GM12878 (cell line): ENCODE measurements at regions not wholly inside any gene's neighbourhood (a gene's known extent, or its start where the extent isn't known, plus 50 kb on each side); places are given as distances from the start of the nearest gene placed in this dataset.

Experiments
- ATAC-seq: fragments of 200-7000 bp; cut with Tn5 transposase; 3 replicates; pipeline ENCODE4 v1.9.1; 2020; ENCODE audit warnings: mild to moderate bottlenecking, moderate library complexity
- BruUV-seq: library from RNA; stranded (reverse); fragments of 400-500 nt; replicated peaks from 2 replicates; lab custom pipeline; 2021; lab: Mats Ljungman, UMichigan
- CTCF ChIA-PET: fragments of 300-600 bp; sonication (Branson Sonifier 250); formaldehyde crosslinking; extraction: SDS; loops from one replicate; lab custom pipeline; 2021; ENCODE audit warnings: inconsistent platforms; lab: Yijun Ruan, JAX
- POLR2A ChIA-PET: fragments of 350-600 bp; formaldehyde crosslinking; extraction: SDS; loops from one replicate; lab custom pipeline; 2021; ENCODE audit warnings: inconsistent platforms; lab: Charles Lee
- RAD21 ChIA-PET: fragments of 300-600 bp; sonication (Branson Sonifier 250); formaldehyde crosslinking; loops from one replicate; lab custom pipeline; 2023; ENCODE audit warnings: antibody characterized with exemption; ENCODE audit not compliant: unreplicated experiment; lab: Charles Lee
- SMC1A ChIA-PET: fragments of 300-600 bp; sonication (Branson Sonifier 250); formaldehyde crosslinking; loops from one replicate; lab custom pipeline; 2023; ENCODE audit not compliant: unreplicated experiment, uncharacterized antibody; lab: Charles Lee
- DNase-seq: peaks from one replicate; pipeline ENCODE4 v3.0.0-alpha.2; 2011; ENCODE audit warnings: low read depth, low spot score
- FAIRE-seq: peaks from 3 replicates; lab custom pipeline; 2011; peaks lifted over from hg19 to GRCh38; lab: Jason Lieb, UNC
- H2AFZ ChIP-seq: 2 replicates; pipeline ENCODE4 v1.6.0; 2011; ENCODE audit warnings: low read depth, low read length, control low read depth; ENCODE audit not compliant: control insufficient read depth
- H3K27ac ChIP-seq: 2 replicates; pipeline ENCODE4 v1.5.1; 2011; ENCODE audit warnings: control low read depth; ENCODE audit not compliant: control insufficient read depth, insufficient read depth
- H3K27me3 ChIP-seq, 2 experiments: replicated peaks in 1 of 2; 2 replicates each; pipeline versions ENCODE4 v1.6.0 to v1.6.1; 2011; ENCODE audit warnings: low read length in 1 of 2; ENCODE audit not compliant: control insufficient read depth in 2 of 2, insufficient read depth in 2 of 2
- H3K36me3 ChIP-seq, 2 experiments: 2 replicates each; pipeline ENCODE4 v1.5.1; 2011; ENCODE audit warnings: low read length in 1 of 2; ENCODE audit not compliant: control insufficient read depth in 2 of 2, insufficient read depth in 2 of 2
- H3K4me1 ChIP-seq: 2 replicates; pipeline ENCODE4 v1.6.1; 2011; ENCODE audit warnings: mild to moderate bottlenecking, low read length, moderate library complexity, mixed read lengths; ENCODE audit not compliant: control insufficient read depth, insufficient read depth
- H3K4me2 ChIP-seq: 2 replicates; pipeline ENCODE4 v1.6.0; 2011; ENCODE audit warnings: control low read depth; ENCODE audit not compliant: control insufficient read depth, insufficient read depth
- H3K4me3 ChIP-seq: fragments of 200-600 bp; sonication (generic); 2 replicates; pipeline ENCODE4 v1.5.1; 2016
- H3K79me2 ChIP-seq: 2 replicates; pipeline ENCODE4 v1.6.0; 2011; ENCODE audit warnings: low read length; ENCODE audit not compliant: control insufficient read depth, insufficient read depth
- H3K9ac ChIP-seq: 2 replicates; pipeline ENCODE4 v1.8.0; 2011; ENCODE audit warnings: low read length, control low read depth, mixed read lengths; ENCODE audit not compliant: control insufficient read depth, insufficient read depth
- H3K9me3 ChIP-seq: replicated peaks from 3 replicates; pipeline ENCODE4 v1.5.1; 2011; ENCODE audit warnings: mild to moderate bottlenecking, low read length; ENCODE audit not compliant: control insufficient read depth, insufficient read depth
- H4K20me1 ChIP-seq: 2 replicates; pipeline ENCODE4 v1.6.0; 2011; ENCODE audit not compliant: control insufficient read depth, insufficient read depth
- BCL11A ChIP-seq: IDR thresholded peaks from 2 replicates; pipeline ENCODE4 v1.6.1; 2011; ENCODE audit warnings: low read depth, low read length
- DPF2 ChIP-seq: fragments of 450-650 bp; IDR thresholded peaks from 2 replicates; pipeline ENCODE4 v1.6.1; 2017; ENCODE audit warnings: mild to moderate bottlenecking
- MXI1 ChIP-seq: fragments of 150-350 bp; IDR thresholded peaks from 2 replicates; pipeline ENCODE4 v1.6.1; 2011; ENCODE audit warnings: low read depth, mild to moderate bottlenecking, inconsistent platforms, low read length, improper control_type of control experiment
- MYB ChIP-seq: fragments of 150-350 bp; IDR thresholded peaks from 2 replicates; pipeline ENCODE4 v1.6.1; 2014; ENCODE audit warnings: mild to moderate bottlenecking, low read depth, low read length, borderline replicate concordance
- MYC ChIP-seq: IDR thresholded peaks from 2 replicates; pipeline ENCODE4 v1.6.1; 2011; ENCODE audit warnings: mild to moderate bottlenecking, low read length, moderate library complexity, inconsistent platforms; ENCODE audit not compliant: insufficient read depth, insufficient replicate concordance, insufficient read length, severe bottlenecking
- RAD21 ChIP-seq: IDR thresholded peaks from 2 replicates; pipeline ENCODE4 v1.6.1; 2011; ENCODE audit warnings: mild to moderate bottlenecking, low read depth, low read length, moderate library complexity; ENCODE audit not compliant: insufficient read depth
- RB1 ChIP-seq: fragments of 450-650 bp; formaldehyde crosslinking; IDR thresholded peaks from 2 replicates; pipeline ENCODE4 v1.6.1; 2017; ENCODE audit warnings: mild to moderate bottlenecking, borderline replicate concordance
- RFX5 ChIP-seq: IDR thresholded peaks from 2 replicates; pipeline ENCODE4 v1.6.1; 2011; ENCODE audit warnings: low read depth, low read length, improper control_type of control experiment
- SIX5 ChIP-seq: IDR thresholded peaks from 2 replicates; pipeline ENCODE4 v1.6.1; 2011; ENCODE audit warnings: mild to moderate bottlenecking, low read depth, low read length, moderate library complexity; ENCODE audit not compliant: severe bottlenecking
- SREBF1 ChIP-seq: IDR thresholded peaks from 2 replicates; pipeline ENCODE4 v1.6.1; 2012; ENCODE audit warnings: mild to moderate bottlenecking, low read length
- TCF7 ChIP-seq: IDR thresholded peaks from 2 replicates; pipeline ENCODE4 v1.6.1; 2014; ENCODE audit warnings: antibody characterized with exemption, borderline replicate concordance
- WGBS: methylation state at CpG from one replicate; pipeline ENCODE4 v1.1.6; 2016; ENCODE audit warnings: low lambda C conversion rate; ENCODE audit not compliant: insufficient replicate concordance, insufficient coverage; ENCODE audit errors: missing lambda C conversion rate; 5-methylcytosine and 5-hydroxymethylcytosine counted together
- in situ Hi-C: fragments of 300-500 bp; cut with MboI; formaldehyde crosslinking; loops from 9 replicates; pipeline ENCODE4 v1.14.3; 2018; ENCODE audit warnings: mixed read lengths
- intact Hi-C: fragments of 100-400 bp; cut with micrococcal nuclease; formaldehyde crosslinking; loops from one replicate; pipeline ENCODE4 v1.14.2; 2022; ENCODE audit not compliant: unreplicated experiment
- TF ChIP-seq, protein P1 (sequence below): fragments of 450-650 bp; IDR thresholded peaks from 2 replicates; pipeline ENCODE4 v1.6.1; 2018; ENCODE audit warnings: mild to moderate bottlenecking, low read depth, moderate library complexity; ENCODE audit not compliant: partially characterized antibody
- TF ChIP-seq, protein P2 (sequence below): fragments of 450-650 bp; IDR thresholded peaks from 2 replicates; pipeline ENCODE4 v1.6.1; 2016; ENCODE audit warnings: mild to moderate bottlenecking
- TF ChIP-seq, protein P3 (sequence below): IDR thresholded peaks from 2 replicates; pipeline ENCODE4 v1.6.1; 2012; ENCODE audit warnings: low read length, inconsistent platforms
- TF ChIP-seq, protein P4 (sequence below): IDR thresholded peaks from 2 replicates; pipeline ENCODE4 v1.6.1; 2012; ENCODE audit warnings: improper control_type of control experiment, low read depth, low read length; ENCODE audit not compliant: insufficient replicate concordance

DNA sequence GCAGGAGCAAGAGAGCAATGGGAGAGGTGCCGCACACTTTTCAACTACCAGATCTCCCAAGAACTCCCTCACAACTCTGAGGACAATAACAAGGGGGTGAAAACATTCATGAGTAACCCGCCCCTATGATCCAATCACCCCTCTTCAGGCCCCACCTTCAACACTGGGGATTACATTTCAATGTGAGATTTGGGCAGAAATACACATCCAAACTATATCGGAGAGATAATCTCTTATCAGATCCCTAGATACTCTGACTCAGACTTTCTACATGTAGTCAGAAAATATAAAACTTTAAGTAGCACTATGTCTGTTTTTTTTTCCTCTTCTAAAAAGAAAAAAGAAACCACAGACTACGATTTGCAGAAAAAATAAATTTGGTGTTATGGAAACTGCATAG, 1595.9 kb upstream of the NUDT12 start:
- ATAC-seq (no peak), FAIRE-seq (no peak), DNase-seq (no peak)
- no peak overlapping the region for H3K4me2 ChIP-seq
- H3K9ac ChIP-seq: no peak overlapping the region
- intact Hi-C loops: no loop called here
- ChIA-PET RAD21 (no interaction called here), POLR2A (no interaction called here), SMC1A (no interaction called here), CTCF (no interaction called here)
- H3K4me3 ChIP-seq: no peak overlapping the region
- H4K20me1 ChIP-seq: no peaks in the 10 kb centered on the region
- H3K4me1 ChIP-seq: no peaks in the 10 kb centered on the region
- in situ Hi-C loops: no loop called here
- H3K27me3 ChIP-seq: no peaks in the 10 kb centered on the region
- BruUV-seq: no TSS peak
- 32% methylated on average over 4 of the region's 4 CpGs for WGBS
- H2AFZ ChIP-seq: no peak overlapping the region
- no peaks in the 10 kb centered on the region for H3K79me2 ChIP-seq
- no peaks in the 10 kb centered on the region for H3K36me3 ChIP-seq
- H3K27ac ChIP-seq: no peak overlapping the region
- no peaks in the 10 kb centered on the region for H3K9me3 ChIP-seq
- TF ChIP-seq TCF7: no peak
- no peak for TF ChIP-seq MXI1
- no peak for TF ChIP-seq MYC
- TF ChIP-seq, protein P1, sequence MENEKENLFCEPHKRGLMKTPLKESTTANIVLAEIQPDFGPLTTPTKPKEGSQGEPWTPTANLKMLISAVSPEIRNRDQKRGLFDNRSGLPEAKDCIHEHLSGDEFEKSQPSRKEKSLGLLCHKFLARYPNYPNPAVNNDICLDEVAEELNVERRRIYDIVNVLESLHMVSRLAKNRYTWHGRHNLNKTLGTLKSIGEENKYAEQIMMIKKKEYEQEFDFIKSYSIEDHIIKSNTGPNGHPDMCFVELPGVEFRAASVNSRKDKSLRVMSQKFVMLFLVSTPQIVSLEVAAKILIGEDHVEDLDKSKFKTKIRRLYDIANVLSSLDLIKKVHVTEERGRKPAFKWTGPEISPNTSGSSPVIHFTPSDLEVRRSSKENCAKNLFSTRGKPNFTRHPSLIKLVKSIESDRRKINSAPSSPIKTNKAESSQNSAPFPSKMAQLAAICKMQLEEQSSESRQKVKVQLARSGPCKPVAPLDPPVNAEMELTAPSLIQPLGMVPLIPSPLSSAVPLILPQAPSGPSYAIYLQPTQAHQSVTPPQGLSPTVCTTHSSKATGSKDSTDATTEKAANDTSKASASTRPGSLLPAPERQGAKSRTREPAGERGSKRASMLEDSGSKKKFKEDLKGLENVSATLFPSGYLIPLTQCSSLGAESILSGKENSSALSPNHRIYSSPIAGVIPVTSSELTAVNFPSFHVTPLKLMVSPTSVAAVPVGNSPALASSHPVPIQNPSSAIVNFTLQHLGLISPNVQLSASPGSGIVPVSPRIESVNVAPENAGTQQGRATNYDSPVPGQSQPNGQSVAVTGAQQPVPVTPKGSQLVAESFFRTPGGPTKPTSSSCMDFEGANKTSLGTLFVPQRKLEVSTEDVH: no peak
- TF ChIP-seq, protein P2, sequence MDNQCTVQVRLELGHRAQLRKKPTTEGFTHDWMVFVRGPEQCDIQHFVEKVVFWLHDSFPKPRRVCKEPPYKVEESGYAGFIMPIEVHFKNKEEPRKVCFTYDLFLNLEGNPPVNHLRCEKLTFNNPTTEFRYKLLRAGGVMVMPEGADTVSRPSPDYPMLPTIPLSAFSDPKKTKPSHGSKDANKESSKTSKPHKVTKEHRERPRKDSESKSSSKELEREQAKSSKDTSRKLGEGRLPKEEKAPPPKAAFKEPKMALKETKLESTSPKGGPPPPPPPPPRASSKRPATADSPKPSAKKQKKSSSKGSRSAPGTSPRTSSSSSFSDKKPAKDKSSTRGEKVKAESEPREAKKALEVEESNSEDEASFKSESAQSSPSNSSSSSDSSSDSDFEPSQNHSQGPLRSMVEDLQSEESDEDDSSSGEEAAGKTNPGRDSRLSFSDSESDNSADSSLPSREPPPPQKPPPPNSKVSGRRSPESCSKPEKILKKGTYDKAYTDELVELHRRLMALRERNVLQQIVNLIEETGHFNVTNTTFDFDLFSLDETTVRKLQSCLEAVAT: no peak
- TF ChIP-seq RFX5: no peak
- TF ChIP-seq RAD21: no peak
- TF ChIP-seq BCL11A: no peak
- TF ChIP-seq, protein P3, sequence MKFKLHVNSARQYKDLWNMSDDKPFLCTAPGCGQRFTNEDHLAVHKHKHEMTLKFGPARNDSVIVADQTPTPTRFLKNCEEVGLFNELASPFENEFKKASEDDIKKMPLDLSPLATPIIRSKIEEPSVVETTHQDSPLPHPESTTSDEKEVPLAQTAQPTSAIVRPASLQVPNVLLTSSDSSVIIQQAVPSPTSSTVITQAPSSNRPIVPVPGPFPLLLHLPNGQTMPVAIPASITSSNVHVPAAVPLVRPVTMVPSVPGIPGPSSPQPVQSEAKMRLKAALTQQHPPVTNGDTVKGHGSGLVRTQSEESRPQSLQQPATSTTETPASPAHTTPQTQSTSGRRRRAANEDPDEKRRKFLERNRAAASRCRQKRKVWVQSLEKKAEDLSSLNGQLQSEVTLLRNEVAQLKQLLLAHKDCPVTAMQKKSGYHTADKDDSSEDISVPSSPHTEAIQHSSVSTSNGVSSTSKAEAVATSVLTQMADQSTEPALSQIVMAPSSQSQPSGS: no peak
- TF ChIP-seq RB1: no peak
- TF ChIP-seq, protein P4, sequence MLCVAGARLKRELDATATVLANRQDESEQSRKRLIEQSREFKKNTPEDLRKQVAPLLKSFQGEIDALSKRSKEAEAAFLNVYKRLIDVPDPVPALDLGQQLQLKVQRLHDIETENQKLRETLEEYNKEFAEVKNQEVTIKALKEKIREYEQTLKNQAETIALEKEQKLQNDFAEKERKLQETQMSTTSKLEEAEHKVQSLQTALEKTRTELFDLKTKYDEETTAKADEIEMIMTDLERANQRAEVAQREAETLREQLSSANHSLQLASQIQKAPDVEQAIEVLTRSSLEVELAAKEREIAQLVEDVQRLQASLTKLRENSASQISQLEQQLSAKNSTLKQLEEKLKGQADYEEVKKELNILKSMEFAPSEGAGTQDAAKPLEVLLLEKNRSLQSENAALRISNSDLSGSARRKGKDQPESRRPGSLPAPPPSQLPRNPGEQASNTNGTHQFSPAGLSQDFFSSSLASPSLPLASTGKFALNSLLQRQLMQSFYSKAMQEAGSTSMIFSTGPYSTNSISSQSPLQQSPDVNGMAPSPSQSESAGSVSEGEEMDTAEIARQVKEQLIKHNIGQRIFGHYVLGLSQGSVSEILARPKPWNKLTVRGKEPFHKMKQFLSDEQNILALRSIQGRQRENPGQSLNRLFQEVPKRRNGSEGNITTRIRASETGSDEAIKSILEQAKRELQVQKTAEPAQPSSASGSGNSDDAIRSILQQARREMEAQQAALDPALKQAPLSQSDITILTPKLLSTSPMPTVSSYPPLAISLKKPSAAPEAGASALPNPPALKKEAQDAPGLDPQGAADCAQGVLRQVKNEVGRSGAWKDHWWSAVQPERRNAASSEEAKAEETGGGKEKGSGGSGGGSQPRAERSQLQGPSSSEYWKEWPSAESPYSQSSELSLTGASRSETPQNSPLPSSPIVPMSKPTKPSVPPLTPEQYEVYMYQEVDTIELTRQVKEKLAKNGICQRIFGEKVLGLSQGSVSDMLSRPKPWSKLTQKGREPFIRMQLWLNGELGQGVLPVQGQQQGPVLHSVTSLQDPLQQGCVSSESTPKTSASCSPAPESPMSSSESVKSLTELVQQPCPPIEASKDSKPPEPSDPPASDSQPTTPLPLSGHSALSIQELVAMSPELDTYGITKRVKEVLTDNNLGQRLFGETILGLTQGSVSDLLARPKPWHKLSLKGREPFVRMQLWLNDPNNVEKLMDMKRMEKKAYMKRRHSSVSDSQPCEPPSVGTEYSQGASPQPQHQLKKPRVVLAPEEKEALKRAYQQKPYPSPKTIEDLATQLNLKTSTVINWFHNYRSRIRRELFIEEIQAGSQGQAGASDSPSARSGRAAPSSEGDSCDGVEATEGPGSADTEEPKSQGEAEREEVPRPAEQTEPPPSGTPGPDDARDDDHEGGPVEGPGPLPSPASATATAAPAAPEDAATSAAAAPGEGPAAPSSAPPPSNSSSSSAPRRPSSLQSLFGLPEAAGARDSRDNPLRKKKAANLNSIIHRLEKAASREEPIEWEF: no peak
- TF ChIP-seq SIX5: no peak
- TF ChIP-seq DPF2: no peak
- TF ChIP-seq SREBF1: no peak
- TF ChIP-seq MYB: no peak
